Naive thymus-derived CD8-positive, alpha-beta T cell (primary cell): ENCODE measurements at regions not wholly inside any gene's neighbourhood (a gene's known extent, or its start where the extent isn't known, plus 50 kb on each side); places are given as distances from the start of the nearest gene placed in this dataset.

Experiments
- ATAC-seq, 2 donors: fragments of 150-1000 bp; cut with Tn5 transposase in 1 of 2; sonication (Bioruptor Pico), chemical (Tn5 transposase) in 1 of 2; 1 replicate in 1 of 2; 2 replicates in 1 of 2; pipeline ENCODE4 v1.10.0; 2021; ENCODE audit warnings: mild to moderate bottlenecking in 2 of 2, moderate library complexity in 2 of 2
- POLR2A ChIA-PET: fragments of 350-600 bp; sonication (Branson Sonifier 250); formaldehyde crosslinking; loops from one replicate; lab custom pipeline; 2021; ENCODE audit warnings: antibody characterized with exemption; lab: Charles Lee
- DNase-seq, 10 donors: peaks; one replicate each; pipeline versions ENCODE4 v3.0.0 to v3.0.0-alpha.2; 2020 to 2022
- H3K27ac Mint-ChIP-seq, 10 donors: one replicate each; pipeline ENCODE4 v1.8.0; 2020 to 2022; ENCODE audit warnings: mild to moderate bottlenecking in 10 of 10, mixed read lengths in 10 of 10, moderate library complexity in 4 of 10, inconsistent platforms in 1 of 10
- H3K27me3 Mint-ChIP-seq, 5 donors: one replicate each; pipeline ENCODE4 v1.8.0; 2021 to 2022; ENCODE audit warnings: mixed read lengths in 5 of 5
- H3K36me3 Mint-ChIP-seq, 3 donors: one replicate each; pipeline ENCODE4 v1.8.0; 2020 to 2022; ENCODE audit warnings: mixed read lengths in 3 of 3, mild to moderate bottlenecking in 2 of 3, inconsistent platforms in 1 of 3
- H3K4me1 Mint-ChIP-seq, 4 donors: one replicate each; pipeline ENCODE4 v1.8.0; 2021 to 2022; ENCODE audit warnings: mixed read lengths in 4 of 4
- H3K4me3 Mint-ChIP-seq, 10 donors: one replicate each; pipeline ENCODE4 v1.8.0; 2020 to 2022; ENCODE audit warnings: mild to moderate bottlenecking in 10 of 10, mixed read lengths in 10 of 10, moderate library complexity in 6 of 10, inconsistent platforms in 1 of 10
- H3K9me3 Mint-ChIP-seq, 9 donors: one replicate each; pipeline ENCODE4 v1.8.0; 2020 to 2022; ENCODE audit warnings: mixed read lengths in 9 of 9, mild to moderate bottlenecking in 3 of 9, inconsistent platforms in 1 of 9, moderate library complexity in 1 of 9

DNA sequence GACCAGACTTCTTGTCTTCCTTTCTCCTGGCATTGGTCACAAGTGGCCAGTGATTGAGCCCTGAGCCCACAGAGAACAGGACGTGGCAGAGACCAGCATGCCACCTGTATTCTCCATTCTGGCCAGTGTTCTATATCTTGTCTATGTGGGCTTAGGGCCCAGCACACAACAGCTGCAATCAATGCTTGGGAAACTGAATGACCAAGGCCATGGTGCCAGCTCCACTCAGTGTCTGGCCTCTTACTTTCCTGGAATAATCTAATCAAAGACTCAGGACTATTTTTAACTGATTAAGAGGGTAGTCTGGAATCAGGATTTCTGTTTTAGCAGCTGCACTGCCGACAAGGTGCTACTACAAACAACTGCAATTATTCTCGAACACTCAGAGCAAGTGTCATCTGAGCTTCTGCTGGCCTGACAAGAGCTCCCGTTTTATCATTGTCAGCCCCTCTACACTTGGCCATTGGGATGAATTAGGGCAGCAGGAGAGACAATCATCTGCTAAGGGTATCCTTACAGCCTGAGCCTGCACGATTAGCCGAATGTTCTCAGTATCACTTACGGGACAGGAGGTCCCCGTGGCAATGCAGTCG is 74.4 kb upstream of the GRIK3 start:
- Mint-ChIP-seq H3K27me3 (peaks cover 5 to 34% (median 17%) of the 10 kb centered on the region in 5 donors), H3K4me1 (no peaks in the 10 kb centered on the region), H3K27ac (no peak overlapping the region), H3K9me3 (no peaks in the 10 kb centered on the region), H3K36me3 (no peaks in the 10 kb centered on the region), H3K4me3 (no peak overlapping the region)
- DNase-seq (no peak), ATAC-seq (no peak)
- POLR2A ChIA-PET = no interaction called here

DNA sequence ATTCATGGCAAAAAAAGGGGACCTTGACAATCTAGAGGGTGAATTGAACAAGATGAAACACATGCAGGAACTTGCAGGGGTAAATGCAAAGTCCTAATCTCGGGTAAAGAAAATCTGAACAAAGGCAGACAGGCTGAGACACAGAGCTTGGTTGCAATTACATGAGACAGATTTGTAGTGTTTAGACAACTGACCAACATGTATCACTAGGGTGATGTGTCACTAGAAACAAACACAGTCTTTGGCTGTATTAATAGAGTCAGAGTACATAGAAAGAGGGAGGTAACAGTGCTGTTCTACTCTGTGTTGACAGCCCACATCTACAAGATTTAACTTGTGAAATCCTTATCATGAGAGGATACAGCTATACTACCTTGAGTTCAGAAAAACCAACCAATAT is 78.1 kb upstream of the GRIK3 start:
- H3K36me3 Mint-ChIP-seq = no peaks in the 10 kb centered on the region
- H3K4me3 Mint-ChIP-seq = no peak overlapping the region
- no peaks in the 10 kb centered on the region for H3K4me1 Mint-ChIP-seq
- ATAC-seq (no peak), DNase-seq (no peak)
- H3K9me3 Mint-ChIP-seq = peaks cover 0 to 1% (median 0%) of the 10 kb centered on the region in 9 donors
- H3K27me3 Mint-ChIP-seq = peaks cover 6 to 37% (median 10%) of the 10 kb centered on the region in 5 donors
- H3K27ac Mint-ChIP-seq = no peak overlapping the region
- POLR2A ChIA-PET = no interaction called here

GRCh38 chr1:37113285-37113997 is 79.1 kb upstream of the GRIK3 start:
- ATAC-seq (no peak), DNase-seq (no peak)
- POLR2A ChIA-PET = no interaction called here
- Mint-ChIP-seq H3K36me3 (no peaks in the 10 kb centered on the region), H3K4me1 (no peaks in the 10 kb centered on the region), H3K27ac (no peak overlapping the region), H3K4me3 (no peak overlapping the region), H3K9me3 (peaks cover 0 to 1% (median 0%) of the 10 kb centered on the region in 9 donors), H3K27me3 (peaks cover 6 to 36% (median 13%) of the 10 kb centered on the region in 5 donors)

DNA sequence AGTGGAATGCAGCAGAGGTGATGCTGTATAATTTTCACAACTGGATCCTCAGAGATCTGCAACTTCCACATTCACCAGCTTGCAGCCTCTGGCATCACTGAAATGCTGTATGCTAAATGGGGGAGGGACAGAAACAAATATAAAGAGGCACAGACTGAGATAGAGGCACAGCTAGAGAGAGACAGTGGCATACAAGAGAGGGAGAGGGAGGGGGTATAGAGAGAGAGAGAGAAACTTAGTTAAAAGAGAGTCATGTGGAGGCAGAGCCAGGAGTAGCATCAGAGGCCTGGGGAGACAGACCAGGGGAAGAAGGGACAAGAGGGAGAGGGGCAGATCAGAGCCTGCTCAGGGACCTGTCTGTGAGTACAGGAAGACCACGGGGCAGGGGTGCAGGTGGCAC is 84.5 kb upstream of the GRIK3 start:
- DNase-seq (no peak), ATAC-seq (no peak)
- peaks cover 3 to 32% (median 22%) of the 10 kb centered on the region in 5 donors for H3K27me3 Mint-ChIP-seq
- POLR2A ChIA-PET = no interaction called here
- no peaks in the 10 kb centered on the region for H3K36me3 Mint-ChIP-seq
- no peaks in the 10 kb centered on the region for H3K4me1 Mint-ChIP-seq
- peaks cover 0 to 5% (median 0%) of the 10 kb centered on the region in 9 donors for H3K9me3 Mint-ChIP-seq
- H3K27ac Mint-ChIP-seq = no peak overlapping the region
- no peak overlapping the region for H3K4me3 Mint-ChIP-seq

GRCh38 chr1:37120279-37120678 is 86.0 kb upstream of the GRIK3 start:
- no peak for ATAC-seq
- POLR2A ChIA-PET = no interaction called here
- Mint-ChIP-seq H3K4me1 (no peaks in the 10 kb centered on the region), H3K36me3 (no peaks in the 10 kb centered on the region), H3K27me3 (peaks cover 3 to 28% (median 21%) of the 10 kb centered on the region in 5 donors), H3K27ac (no peak overlapping the region), H3K4me3 (no peak overlapping the region), H3K9me3 (peaks cover 0 to 5% (median 0%) of the 10 kb centered on the region in 9 donors)
- DNase-seq = no peak

- H3K36me3 Mint-ChIP-seq = no peaks in the 10 kb centered on the region
- ATAC-seq = no peak
- POLR2A ChIA-PET = no interaction called here
These were observed 89.2 kb upstream of the GRIK3 start for GRCh38 chr1:37123276-37124115.

GRCh38 chr1:37124501-37124900 is 90.2 kb upstream of the GRIK3 start:
- POLR2A ChIA-PET = no interaction called here
- ATAC-seq = no peak
- Mint-ChIP-seq H3K27ac (peak overlapping the region in 1 of 10 donors; percentile 58), H3K9me3 (peaks cover 0 to 5% (median 0%) of the 10 kb centered on the region in 9 donors), H3K4me1 (no peaks in the 10 kb centered on the region), H3K36me3 (no peaks in the 10 kb centered on the region), H3K27me3 (peaks cover 7 to 33% (median 25%) of the 10 kb centered on the region in 5 donors), H3K4me3 (no peak overlapping the region)
- no peak for DNase-seq

More at GRCh38 chr1:37123276-37124115, 89.2 kb upstream of the GRIK3 start:
- no peak overlapping the region for H3K4me3 Mint-ChIP-seq
- H3K4me1 Mint-ChIP-seq = no peaks in the 10 kb centered on the region
- H3K27me3 Mint-ChIP-seq = peaks cover 5 to 35% (median 26%) of the 10 kb centered on the region in 5 donors
- DNase-seq = no peak
- H3K9me3 Mint-ChIP-seq = peaks cover 0 to 5% (median 0%) of the 10 kb centered on the region in 9 donors
- no peak overlapping the region for H3K27ac Mint-ChIP-seq

GRCh38 chr1:37125295-37125694 is 91.0 kb upstream of the GRIK3 start:
- no peaks in the 10 kb centered on the region for H3K36me3 Mint-ChIP-seq
- no peak for ATAC-seq
- H3K4me3 Mint-ChIP-seq = no peak overlapping the region
- no peak for DNase-seq
- H3K27ac Mint-ChIP-seq = no peak overlapping the region
- H3K4me1 Mint-ChIP-seq = no peaks in the 10 kb centered on the region
- H3K27me3 Mint-ChIP-seq = peaks cover 7 to 37% (median 25%) of the 10 kb centered on the region in 5 donors
- POLR2A ChIA-PET = no interaction called here
- peaks cover 0 to 5% (median 0%) of the 10 kb centered on the region in 9 donors for H3K9me3 Mint-ChIP-seq

DNA sequence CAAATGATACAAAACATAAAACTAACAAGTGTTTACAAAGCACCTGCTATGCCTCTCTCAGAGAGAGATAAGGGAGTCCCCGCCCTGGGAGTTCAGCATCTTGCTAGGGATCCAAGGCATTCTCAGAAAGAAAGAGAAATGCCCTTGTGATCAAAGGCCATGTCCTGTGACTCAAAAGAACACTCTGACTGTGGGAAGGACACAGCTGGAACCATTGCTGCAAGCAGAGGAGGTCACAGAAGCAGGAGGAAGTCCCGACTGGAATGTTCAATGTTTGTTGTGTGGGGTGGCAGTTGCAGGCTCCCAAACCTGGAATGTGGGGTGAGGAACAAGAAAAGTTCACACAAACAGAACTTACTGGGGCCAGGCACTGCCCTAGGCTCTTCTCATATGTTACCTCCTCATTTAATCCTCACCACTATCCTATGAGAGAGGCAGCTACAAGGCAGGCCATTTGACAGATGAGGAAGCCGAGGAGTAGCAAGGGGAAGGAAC is 93.0 kb upstream of the GRIK3 start:
- Mint-ChIP-seq H3K27ac (no peak overlapping the region), H3K9me3 (peaks cover 0 to 3% (median 0%) of the 10 kb centered on the region in 9 donors), H3K4me1 (no peaks in the 10 kb centered on the region), H3K4me3 (no peak overlapping the region), H3K36me3 (no peaks in the 10 kb centered on the region), H3K27me3 (peaks cover 7 to 40% (median 26%) of the 10 kb centered on the region in 5 donors)
- POLR2A ChIA-PET = no interaction called here
- DNase-seq (no peak), ATAC-seq (no peak)

DNA sequence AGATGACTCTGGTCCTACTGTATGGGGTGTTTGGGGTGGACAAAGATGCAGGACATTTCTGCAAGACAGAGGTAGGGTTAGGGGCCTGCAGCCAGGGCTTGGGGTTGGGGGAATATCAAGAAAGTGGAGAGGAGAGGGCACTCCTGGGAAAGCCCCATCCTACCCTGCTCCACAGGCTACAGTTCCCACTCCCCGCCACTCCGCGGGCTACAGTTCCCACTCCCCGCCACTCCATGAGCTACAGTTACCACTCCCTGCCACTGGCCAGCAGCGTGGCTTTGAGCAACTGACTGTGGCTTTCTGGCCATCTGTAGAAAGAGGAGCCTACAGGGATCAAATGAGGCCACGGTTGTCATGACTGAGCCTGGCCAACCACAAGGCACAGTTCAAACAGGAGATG is 93.8 kb upstream of the GRIK3 start:
- Mint-ChIP-seq H3K36me3 (no peaks in the 10 kb centered on the region), H3K9me3 (peaks cover 0 to 2% (median 0%) of the 10 kb centered on the region in 9 donors), H3K27ac (no peak overlapping the region), H3K4me1 (no peaks in the 10 kb centered on the region), H3K4me3 (no peak overlapping the region), H3K27me3 (peaks cover 7 to 45% (median 30%) of the 10 kb centered on the region in 5 donors)
- POLR2A ChIA-PET = no interaction called here
- ATAC-seq (no peak), DNase-seq (no peak)

DNA sequence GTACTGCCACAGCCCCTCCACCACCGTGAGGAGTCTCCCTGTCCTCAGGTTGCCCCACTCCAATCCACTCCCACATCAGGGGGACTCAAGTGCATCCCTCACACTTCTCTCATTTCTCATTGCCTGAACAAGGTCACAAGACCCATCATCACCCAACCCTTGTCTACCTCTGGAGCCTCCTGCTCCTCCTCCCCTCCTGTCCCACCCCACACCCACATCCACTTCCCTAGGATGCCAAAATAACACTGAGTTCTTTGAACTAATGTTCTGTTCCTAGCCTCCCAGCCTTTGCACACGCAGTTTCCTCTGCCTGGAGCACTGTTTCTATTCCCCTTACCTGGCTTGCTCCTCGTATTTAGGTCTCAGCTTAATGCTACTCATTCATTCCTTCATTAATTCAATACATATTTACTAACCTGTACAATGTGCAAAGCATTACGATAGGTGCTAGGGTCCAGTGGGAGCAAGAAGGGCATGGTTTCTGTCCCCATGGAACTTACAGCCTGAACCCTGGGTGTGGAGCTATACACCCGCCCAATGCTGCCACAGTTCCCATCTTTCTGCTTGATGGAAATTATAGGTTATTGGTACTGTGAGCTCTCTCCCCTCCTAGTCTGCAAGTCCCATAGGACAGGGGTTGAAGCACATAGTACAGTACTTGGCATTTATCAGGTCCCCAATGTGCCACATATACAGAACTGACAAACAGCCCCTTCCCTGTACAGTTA is 96.1 kb upstream of the GRIK3 start:
- no peak overlapping the region for H3K27ac Mint-ChIP-seq
- H3K36me3 Mint-ChIP-seq = no peaks in the 10 kb centered on the region
- POLR2A ChIA-PET = no interaction called here
- ATAC-seq = no peak
- DNase-seq = no peak
- no peak overlapping the region for H3K4me3 Mint-ChIP-seq
- peaks cover 14 to 63% (median 49%) of the 10 kb centered on the region in 5 donors for H3K27me3 Mint-ChIP-seq
- peaks cover 0 to 4% (median 0%) of the 10 kb centered on the region in 9 donors for H3K9me3 Mint-ChIP-seq
- peaks cover 0 to 1% (median 0%) of the 10 kb centered on the region in 4 donors for H3K4me1 Mint-ChIP-seq

GRCh38 chr1:37131281-37131680 is 97.0 kb upstream of the GRIK3 start:
- H3K27me3 Mint-ChIP-seq = peaks cover 19 to 72% (median 56%) of the 10 kb centered on the region in 5 donors
- H3K4me1 Mint-ChIP-seq = peaks cover 0 to 1% (median 0%) of the 10 kb centered on the region in 4 donors
- peaks cover 0 to 4% (median 0%) of the 10 kb centered on the region in 9 donors for H3K9me3 Mint-ChIP-seq
- ATAC-seq (no peak), DNase-seq (no peak)
- H3K4me3 Mint-ChIP-seq = no peak overlapping the region
- no peak overlapping the region for H3K27ac Mint-ChIP-seq
- POLR2A ChIA-PET = no interaction called here
- no peaks in the 10 kb centered on the region for H3K36me3 Mint-ChIP-seq
